Coronary artery (tissue), 2 donors: ENCODE measurements at regions not wholly inside any gene's neighbourhood (a gene's known extent, or its start where the extent isn't known, plus 50 kb on each side); places are given as distances from the start of the nearest gene placed in this dataset.

ENCODE experiments used
- DNase-seq: peaks from one replicate; pipeline ENCODE4 v3.0.0-alpha.2; 2017; ENCODE audit warnings: low spot score
- H3K27ac ChIP-seq, 2 donors: fragments of 200-600 bp; sonication (generic); one replicate each; pipeline ENCODE4 v1.5.1; 2016 to 2019
- H3K4me3 ChIP-seq: fragments of 200-600 bp; sonication (generic); 2 replicates; pipeline ENCODE4 v1.5.1; 2016; ENCODE audit warnings: mild to moderate bottlenecking, moderate library complexity
- CTCF ChIP-seq: fragments of 200-600 bp; sonication (generic); IDR thresholded peaks from one replicate; pipeline ENCODE4 v1.5.1; 2019; ENCODE audit warnings: antibody characterized with exemption

- no peak for TF ChIP-seq CTCF
- Histone ChIP-seq H3K27ac (no peak overlapping the region), H3K4me3 (no peak overlapping the region)
- DNase-seq: no peak
Measured at GRCh38 chr13:50323440-50324065, 308.3 kb downstream of the KCNRG start.

- no peak for DNase-seq
- no peak for TF ChIP-seq CTCF
- no peak overlapping the region for H3K4me3 ChIP-seq
- no peak overlapping the region for H3K27ac ChIP-seq
Measured at GRCh38 chr13:50326271-50326670, 311.0 kb downstream of the KCNRG start.

GRCh38 chr13:50326811-50327210, 311.6 kb downstream of the KCNRG start:
- no peak for TF ChIP-seq CTCF

GRCh38 chr13:50334115-50334778, 319.0 kb downstream of the KCNRG start:
- no peak for TF ChIP-seq CTCF
- peak overlapping the region in 1 of 2 donors; percentile 54 for H3K27ac ChIP-seq
- no peak overlapping the region for H3K4me3 ChIP-seq
- no peak for DNase-seq

More at GRCh38 chr13:50326811-50327210, 311.6 kb downstream of the KCNRG start:
- Histone ChIP-seq H3K27ac (no peak overlapping the region), H3K4me3 (no peak overlapping the region)
- no peak for DNase-seq

- no peak for TF ChIP-seq CTCF
- H3K27ac ChIP-seq: no peak overlapping the region
- no peak for DNase-seq
- no peak overlapping the region for H3K4me3 ChIP-seq
Measured at GRCh38 chr13:50334944-50335343, 319.7 kb downstream of the KCNRG start.

GRCh38 chr13:50339271-50339670, 324.0 kb downstream of the KCNRG start:
- no peak for TF ChIP-seq CTCF
- H3K27ac ChIP-seq: no peak overlapping the region
- DNase-seq: no peak
- H3K4me3 ChIP-seq: no peak overlapping the region

- H3K4me3 ChIP-seq: no peak overlapping the region
- no peak for TF ChIP-seq CTCF
Measured at GRCh38 chr13:50340146-50340545, 324.9 kb downstream of the KCNRG start.

More at GRCh38 chr13:50340146-50340545, 324.9 kb downstream of the KCNRG start:
- H3K27ac ChIP-seq: no peak overlapping the region
- no peak for DNase-seq
